HFFc6 (cell line): ENCODE measurements at regions not wholly inside any gene's neighbourhood (a gene's known extent, or its start where the extent isn't known, plus 50 kb on each side); places are given as distances from the start of the nearest gene placed in this dataset.

ENCODE experiments used
- DNase-seq: peaks from one replicate; pipeline ENCODE4 v3.0.0-alpha.2; 2018
- H3K27ac Mint-ChIP-seq: 2 replicates; pipeline ENCODE4 v1.8.0; 2020; ENCODE audit warnings: mild to moderate bottlenecking, mixed read lengths
- H3K27me3 Mint-ChIP-seq: 2 replicates; pipeline ENCODE4 v1.8.0; 2021; ENCODE audit warnings: mild to moderate bottlenecking, moderate library complexity, mixed read lengths; ENCODE audit not compliant: insufficient read depth
- H3K36me3 Mint-ChIP-seq: 2 replicates; pipeline ENCODE4 v1.8.0; 2021; ENCODE audit warnings: low read depth, mixed read lengths
- H3K4me1 Mint-ChIP-seq: 2 replicates; pipeline ENCODE4 v1.8.0; 2020; ENCODE audit warnings: low read depth, mixed read lengths
- H3K4me3 Mint-ChIP-seq: 2 replicates; pipeline ENCODE4 v1.8.0; 2020; ENCODE audit warnings: mild to moderate bottlenecking, moderate library complexity, mixed read lengths
- H3K9me3 Mint-ChIP-seq: 2 replicates; pipeline ENCODE4 v1.8.0; 2020; ENCODE audit warnings: mild to moderate bottlenecking, mixed read lengths
- CTCF ChIP-seq: fragments of 200-600 bp; sonication (generic); IDR thresholded peaks from 2 replicates; pipeline ENCODE4 v1.5.0; 2021; ENCODE audit warnings: antibody characterized with exemption, mild to moderate bottlenecking

DNA sequence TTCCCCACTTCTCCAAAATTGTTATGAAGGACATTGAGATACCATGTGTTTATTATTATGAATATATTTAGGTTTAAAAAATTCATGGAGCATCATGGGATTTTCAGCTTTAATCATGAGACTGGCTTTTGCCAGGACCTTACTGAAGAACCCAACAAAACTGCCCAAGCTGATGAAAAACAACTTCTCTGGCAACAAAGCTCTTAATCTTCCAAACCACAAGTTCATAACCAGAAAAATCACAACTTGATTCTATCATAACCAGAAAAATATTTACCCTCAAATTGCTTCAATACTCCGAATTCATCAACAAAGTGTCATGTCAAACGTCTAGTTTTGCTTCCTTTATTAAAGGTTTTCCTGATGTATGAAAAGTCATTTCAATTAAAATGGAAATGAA lies 971.8 kb upstream of the ACVR2A start:
- no peak for TF ChIP-seq CTCF
- DNase-seq, result no peak
- Mint-ChIP-seq H3K4me3 (no peak overlapping the region), H3K36me3 (no peaks in the 10 kb centered on the region), H3K27ac (no peak overlapping the region), H3K9me3 (peaks cover 37% of the 10 kb centered on the region), H3K27me3 (no peaks in the 10 kb centered on the region), H3K4me1 (no peaks in the 10 kb centered on the region)

DNA sequence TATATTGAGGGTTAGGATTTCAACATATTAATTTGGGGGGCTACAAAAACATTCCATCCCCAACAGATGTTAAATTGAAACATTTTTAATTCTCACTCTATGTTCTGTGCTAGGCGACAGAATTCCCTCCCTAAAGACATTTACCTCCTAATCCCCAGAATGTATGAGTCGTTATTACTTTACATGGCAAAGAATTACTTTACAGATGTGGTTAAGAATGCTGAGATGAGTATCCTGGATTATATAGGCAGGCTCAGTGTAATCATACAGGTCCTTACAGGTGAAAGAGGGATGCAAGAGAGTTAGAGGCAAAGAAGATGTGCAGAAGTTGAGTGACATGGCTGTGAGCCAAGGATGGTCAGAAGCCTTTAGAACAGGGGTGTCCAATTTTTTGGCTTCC lies 974.1 kb upstream of the ACVR2A start:
- DNase-seq, result no peak
- TF ChIP-seq CTCF, result no peak
- no peak overlapping the region for H3K4me3 Mint-ChIP-seq
- no peaks in the 10 kb centered on the region for H3K27me3 Mint-ChIP-seq
- H3K4me1 Mint-ChIP-seq, result no peaks in the 10 kb centered on the region
- no peak overlapping the region for H3K27ac Mint-ChIP-seq
- no peaks in the 10 kb centered on the region for H3K36me3 Mint-ChIP-seq
- peaks cover 31% of the 10 kb centered on the region for H3K9me3 Mint-ChIP-seq

DNA sequence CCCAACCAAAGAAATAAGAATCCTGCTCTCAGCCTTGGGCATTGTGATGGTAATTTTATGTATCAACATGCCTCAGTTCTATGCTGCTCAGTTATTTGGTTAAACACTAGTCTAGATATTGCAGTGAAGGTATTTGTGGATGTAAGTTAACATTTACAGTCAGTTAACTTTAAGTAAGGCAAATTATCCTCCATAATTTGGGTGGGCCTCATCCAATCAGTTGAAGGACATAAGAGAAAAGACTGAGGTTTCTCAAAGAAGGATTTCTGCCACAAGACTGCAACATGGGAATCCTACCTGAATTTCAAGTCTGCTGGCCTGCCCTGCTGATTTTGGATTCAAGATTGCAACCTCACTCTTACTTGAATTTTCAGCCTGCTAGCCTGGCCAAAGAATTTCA lies 975.5 kb upstream of the ACVR2A start:
- no peak overlapping the region for H3K27ac Mint-ChIP-seq
- TF ChIP-seq CTCF, result no peak
- H3K9me3 Mint-ChIP-seq, result peaks cover 31% of the 10 kb centered on the region
- no peak for DNase-seq
- H3K36me3 Mint-ChIP-seq, result no peaks in the 10 kb centered on the region
- H3K4me3 Mint-ChIP-seq, result no peak overlapping the region
- no peaks in the 10 kb centered on the region for H3K27me3 Mint-ChIP-seq
- no peaks in the 10 kb centered on the region for H3K4me1 Mint-ChIP-seq

DNA sequence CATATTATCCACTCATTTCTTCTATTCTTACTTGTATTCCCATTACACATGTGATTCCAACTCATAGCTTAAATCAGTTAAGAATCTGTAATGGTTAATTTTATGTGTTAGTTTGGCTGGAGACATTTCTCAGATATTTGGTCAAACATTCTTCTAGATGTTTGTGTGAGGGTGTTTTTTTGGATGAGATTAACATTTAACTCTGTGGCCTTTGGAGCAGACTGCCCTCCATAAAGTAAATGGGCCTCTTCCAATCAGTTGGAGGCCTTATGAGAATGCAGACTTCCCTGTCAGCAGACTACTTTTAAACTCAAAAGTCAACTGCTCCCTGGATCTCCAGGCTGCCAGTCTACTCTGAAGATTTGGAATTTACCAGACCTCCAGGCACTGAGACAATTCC lies 976.8 kb upstream of the ACVR2A start:
- no peak for TF ChIP-seq CTCF
- no peaks in the 10 kb centered on the region for H3K36me3 Mint-ChIP-seq
- no peak for DNase-seq
- H3K9me3 Mint-ChIP-seq, result peaks cover 31% of the 10 kb centered on the region
- H3K27me3 Mint-ChIP-seq, result no peaks in the 10 kb centered on the region
- H3K4me3 Mint-ChIP-seq, result no peak overlapping the region
- no peak overlapping the region for H3K27ac Mint-ChIP-seq
- no peaks in the 10 kb centered on the region for H3K4me1 Mint-ChIP-seq

DNA sequence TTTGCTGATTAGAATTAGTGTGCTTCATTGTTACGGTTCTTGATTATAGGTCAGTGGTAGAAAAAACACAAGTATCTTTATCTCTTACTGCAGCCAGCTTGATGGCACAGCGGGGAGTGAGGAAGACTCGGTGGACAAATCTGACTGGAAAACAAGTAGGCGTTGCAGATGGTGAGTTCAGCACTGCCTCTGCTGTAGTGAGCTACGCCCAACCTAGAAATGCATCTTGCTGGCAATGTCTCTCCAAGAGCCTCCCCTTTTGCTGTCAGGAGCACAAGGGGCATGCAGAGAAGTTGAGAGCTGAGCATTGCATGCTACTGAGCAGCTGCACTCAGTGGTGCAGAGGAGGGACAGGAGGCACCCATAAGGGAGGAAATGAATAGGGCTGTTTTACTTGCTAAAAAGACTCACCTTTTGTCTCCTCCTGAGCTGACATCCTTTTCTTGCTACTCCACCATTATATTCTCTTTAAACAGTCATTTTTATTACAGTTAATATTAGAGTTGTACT lies 977.3 kb upstream of the ACVR2A start:
- H3K4me3 Mint-ChIP-seq, result no peak overlapping the region

More for the DNA sequence above, 977.3 kb upstream of the ACVR2A start:
- no peaks in the 10 kb centered on the region for H3K27me3 Mint-ChIP-seq
- H3K4me1 Mint-ChIP-seq, result no peaks in the 10 kb centered on the region
- DNase-seq, result no peak
- peaks cover 36% of the 10 kb centered on the region for H3K9me3 Mint-ChIP-seq
- H3K36me3 Mint-ChIP-seq, result no peaks in the 10 kb centered on the region
- no peak for TF ChIP-seq CTCF
- no peak overlapping the region for H3K27ac Mint-ChIP-seq
